OCI-LY7 (cell line): ENCODE measurements at regions not wholly inside any gene's neighbourhood (a gene's known extent, or its start where the extent isn't known, plus 50 kb on each side); places are given as distances from the start of the nearest gene placed in this dataset.

Source experiments
- EZH2phosphoT487 ChIP-seq: fragments of 200-600 bp; sonication (generic); IDR thresholded peaks from 2 replicates; pipeline ENCODE4 v1.6.1; 2018; ENCODE audit warnings: low read depth, borderline replicate concordance, mild to moderate bottlenecking, mixed run types, antibody characterized with exemption, low read length, moderate library complexity, mixed read lengths
- TF ChIP-seq, protein P1 (sequence below): fragments of 200-600 bp; sonication (generic); conservative IDR thresholded peaks from 2 replicates; pipeline ENCODE4 v1.5.1; 2014; ENCODE audit warnings: mild to moderate bottlenecking, antibody characterized with exemption, low read length, moderate library complexity, mixed read lengths

DNA sequence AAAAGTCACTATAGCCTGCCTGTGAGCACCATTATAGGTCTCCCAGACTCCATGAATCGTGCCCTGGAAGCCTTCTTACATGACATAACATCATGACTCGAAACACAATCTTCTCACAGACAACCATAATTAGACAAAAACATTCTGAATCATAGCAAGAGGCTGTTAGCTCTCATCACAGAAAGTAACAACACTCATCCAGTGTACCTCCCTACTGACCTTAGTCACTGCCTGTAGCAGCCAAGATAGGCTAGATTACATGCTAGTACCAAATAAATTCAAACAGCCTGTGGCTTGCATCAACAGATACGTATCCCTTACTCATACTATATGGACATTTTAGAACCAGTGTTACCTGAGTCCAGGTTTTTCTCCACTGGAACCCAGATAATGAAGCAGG lies 663.8 kb upstream of the FOXG1 start:
- TF ChIP-seq, protein P1, sequence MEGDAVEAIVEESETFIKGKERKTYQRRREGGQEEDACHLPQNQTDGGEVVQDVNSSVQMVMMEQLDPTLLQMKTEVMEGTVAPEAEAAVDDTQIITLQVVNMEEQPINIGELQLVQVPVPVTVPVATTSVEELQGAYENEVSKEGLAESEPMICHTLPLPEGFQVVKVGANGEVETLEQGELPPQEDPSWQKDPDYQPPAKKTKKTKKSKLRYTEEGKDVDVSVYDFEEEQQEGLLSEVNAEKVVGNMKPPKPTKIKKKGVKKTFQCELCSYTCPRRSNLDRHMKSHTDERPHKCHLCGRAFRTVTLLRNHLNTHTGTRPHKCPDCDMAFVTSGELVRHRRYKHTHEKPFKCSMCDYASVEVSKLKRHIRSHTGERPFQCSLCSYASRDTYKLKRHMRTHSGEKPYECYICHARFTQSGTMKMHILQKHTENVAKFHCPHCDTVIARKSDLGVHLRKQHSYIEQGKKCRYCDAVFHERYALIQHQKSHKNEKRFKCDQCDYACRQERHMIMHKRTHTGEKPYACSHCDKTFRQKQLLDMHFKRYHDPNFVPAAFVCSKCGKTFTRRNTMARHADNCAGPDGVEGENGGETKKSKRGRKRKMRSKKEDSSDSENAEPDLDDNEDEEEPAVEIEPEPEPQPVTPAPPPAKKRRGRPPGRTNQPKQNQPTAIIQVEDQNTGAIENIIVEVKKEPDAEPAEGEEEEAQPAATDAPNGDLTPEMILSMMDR: no peak
- no peak for TF ChIP-seq EZH2phosphoT487
